CD4-positive, CD25-positive, alpha-beta regulatory T cell (primary cell): ENCODE measurements at regions not wholly inside any gene's neighbourhood (a gene's known extent, or its start where the extent isn't known, plus 50 kb on each side); places are given as distances from the start of the nearest gene placed in this dataset.

Source experiments
- ATAC-seq, 2 donors: fragments of 150-1000 bp; cut with Tn5 transposase; one replicate each; pipeline ENCODE4 v1.10.0; 2021; ENCODE audit warnings: low read depth in 2 of 2, moderate number of reproducible peaks in 2 of 2, moderate library complexity in 1 of 2
- DNase-seq, 3 donors: peaks; one replicate each; pipeline versions ENCODE4 v3.0.0 to v3.0.0-alpha.2; 2012 to 2022; ENCODE audit warnings: mixed read lengths in 1 of 3
- H3K27ac ChIP-seq: one replicate; pipeline ENCODE4 v1.7.0; 2013; ENCODE audit warnings: mild to moderate bottlenecking, low read length; ENCODE audit not compliant: insufficient read depth, poor library complexity, severe bottlenecking
- H3K27me3 ChIP-seq: one replicate; pipeline ENCODE4 v1.7.0; 2013; ENCODE audit warnings: low read length; ENCODE audit not compliant: control insufficient read depth, insufficient read depth
- H3K36me3 ChIP-seq: one replicate; pipeline ENCODE4 v1.7.0; 2013; ENCODE audit warnings: mild to moderate bottlenecking, low read length, moderate library complexity; ENCODE audit not compliant: control insufficient read depth, insufficient read depth
- H3K4me1 ChIP-seq: 2 replicates; pipeline ENCODE4 v1.7.0; 2013; ENCODE audit warnings: mild to moderate bottlenecking, low read length; ENCODE audit not compliant: insufficient read depth, control insufficient read depth, poor library complexity, severe bottlenecking
- H3K4me3 ChIP-seq: one replicate; pipeline ENCODE4 v1.7.0; 2013; ENCODE audit warnings: low read depth, mild to moderate bottlenecking, low read length, moderate library complexity
- H3K9me3 ChIP-seq, 2 experiments: 1 replicate in 1 of 2; 2 replicates in 1 of 2; pipeline ENCODE4 v1.7.0; 2013; ENCODE audit warnings: low read length in 2 of 2, mild to moderate bottlenecking in 1 of 2, moderate library complexity in 1 of 2; ENCODE audit not compliant: control insufficient read depth in 2 of 2
- H3K27ac Mint-ChIP-seq, 3 donors: one replicate each; pipeline ENCODE4 v1.8.0; 2020 to 2022; ENCODE audit warnings: mild to moderate bottlenecking in 3 of 3, mixed read lengths in 3 of 3, moderate library complexity in 2 of 3
- H3K27me3 Mint-ChIP-seq: one replicate; pipeline ENCODE4 v1.8.0; 2022; ENCODE audit warnings: mild to moderate bottlenecking, mixed read lengths
- H3K36me3 Mint-ChIP-seq: one replicate; pipeline ENCODE4 v1.8.0; 2020; ENCODE audit warnings: mixed read lengths
- H3K4me1 Mint-ChIP-seq, 4 donors: one replicate each; pipeline ENCODE4 v1.8.0; 2020 to 2022; ENCODE audit warnings: mixed read lengths in 4 of 4, mild to moderate bottlenecking in 1 of 4
- H3K4me3 Mint-ChIP-seq, 4 donors: one replicate each; pipeline ENCODE4 v1.8.0; 2020 to 2022; ENCODE audit warnings: mild to moderate bottlenecking in 4 of 4, mixed read lengths in 4 of 4, moderate library complexity in 3 of 4
- H3K9me3 Mint-ChIP-seq, 7 donors: one replicate each; pipeline ENCODE4 v1.8.0; 2020 to 2022; ENCODE audit warnings: mixed read lengths in 7 of 7, mild to moderate bottlenecking in 3 of 7, moderate library complexity in 2 of 7

GRCh38 chr11:70879601-70880285 is 372.6 kb downstream of the SHANK2 start:
- ATAC-seq (no peak), DNase-seq (no peak)
- H3K4me3 Mint-ChIP-seq, result no peak overlapping the region
- peaks cover 0 to 3% (median 0%) of the 10 kb centered on the region in 7 donors for H3K9me3 Mint-ChIP-seq
- no peaks in the 10 kb centered on the region for H3K27me3 Mint-ChIP-seq
- no peak overlapping the region for H3K4me3 ChIP-seq
- H3K27ac Mint-ChIP-seq, result no peak overlapping the region
- H3K4me1 Mint-ChIP-seq, result no peaks in the 10 kb centered on the region
- no peaks in the 10 kb centered on the region for H3K9me3 ChIP-seq
- no peaks in the 10 kb centered on the region for H3K36me3 Mint-ChIP-seq
- no peak overlapping the region for H3K27ac ChIP-seq
- H3K4me1 ChIP-seq, result no peaks in the 10 kb centered on the region
- no peaks in the 10 kb centered on the region for H3K36me3 ChIP-seq
- no peaks in the 10 kb centered on the region for H3K27me3 ChIP-seq

- Mint-ChIP-seq H3K9me3 (peaks cover 0 to 3% (median 0%) of the 10 kb centered on the region in 7 donors), H3K27ac (no peak overlapping the region), H3K36me3 (no peaks in the 10 kb centered on the region), H3K4me1 (no peaks in the 10 kb centered on the region), H3K27me3 (no peaks in the 10 kb centered on the region), H3K4me3 (no peak overlapping the region)
- no peaks in the 10 kb centered on the region for H3K4me1 ChIP-seq
- H3K27me3 ChIP-seq, result no peaks in the 10 kb centered on the region
- no peaks in the 10 kb centered on the region for H3K36me3 ChIP-seq
- ATAC-seq, result no peak
- no peaks in the 10 kb centered on the region for H3K9me3 ChIP-seq
- H3K27ac ChIP-seq, result no peak overlapping the region
- DNase-seq, result no peak
- no peak overlapping the region for H3K4me3 ChIP-seq
These were observed 372.0 kb downstream of the SHANK2 start for GRCh38 chr11:70880416-70880815.

- no peak overlapping the region for H3K27ac Mint-ChIP-seq
- no peaks in the 10 kb centered on the region for H3K36me3 ChIP-seq
- no peaks in the 10 kb centered on the region for H3K36me3 Mint-ChIP-seq
- no peak for DNase-seq
- H3K9me3 Mint-ChIP-seq, result peaks cover 0 to 3% (median 0%) of the 10 kb centered on the region in 7 donors
- no peaks in the 10 kb centered on the region for H3K27me3 ChIP-seq
- no peaks in the 10 kb centered on the region for H3K4me1 ChIP-seq
- no peak for ATAC-seq
- no peak overlapping the region for H3K27ac ChIP-seq
- H3K27me3 Mint-ChIP-seq, result no peaks in the 10 kb centered on the region
- no peak overlapping the region for H3K4me3 Mint-ChIP-seq
- no peaks in the 10 kb centered on the region for H3K9me3 ChIP-seq
- H3K4me3 ChIP-seq, result no peak overlapping the region
- H3K4me1 Mint-ChIP-seq, result no peaks in the 10 kb centered on the region
These were observed 370.2 kb downstream of the SHANK2 start for GRCh38 chr11:70881948-70882715.

GRCh38 chr11:70882716-70883085 is 369.7 kb downstream of the SHANK2 start:
- H3K27me3 ChIP-seq, result no peaks in the 10 kb centered on the region
- Mint-ChIP-seq H3K27me3 (no peaks in the 10 kb centered on the region), H3K36me3 (no peaks in the 10 kb centered on the region), H3K9me3 (peaks cover 0 to 3% (median 0%) of the 10 kb centered on the region in 7 donors), H3K4me3 (no peak overlapping the region), H3K4me1 (no peaks in the 10 kb centered on the region), H3K27ac (no peak overlapping the region)
- DNase-seq (no peak), ATAC-seq (no peak)
- H3K4me3 ChIP-seq, result no peak overlapping the region
- H3K27ac ChIP-seq, result no peak overlapping the region
- H3K4me1 ChIP-seq, result no peaks in the 10 kb centered on the region
- no peaks in the 10 kb centered on the region for H3K9me3 ChIP-seq
- H3K36me3 ChIP-seq, result no peaks in the 10 kb centered on the region

GRCh38 chr11:70883323-70883940 is 368.9 kb downstream of the SHANK2 start:
- Mint-ChIP-seq H3K36me3 (no peaks in the 10 kb centered on the region), H3K4me3 (no peak overlapping the region), H3K27ac (no peak overlapping the region), H3K27me3 (no peaks in the 10 kb centered on the region), H3K9me3 (peaks cover 0 to 3% (median 0%) of the 10 kb centered on the region in 7 donors), H3K4me1 (no peaks in the 10 kb centered on the region)
- H3K9me3 ChIP-seq, result no peaks in the 10 kb centered on the region
- no peak overlapping the region for H3K4me3 ChIP-seq
- H3K27ac ChIP-seq, result no peak overlapping the region
- DNase-seq, result no peak
- H3K27me3 ChIP-seq, result no peaks in the 10 kb centered on the region
- no peaks in the 10 kb centered on the region for H3K36me3 ChIP-seq
- no peaks in the 10 kb centered on the region for H3K4me1 ChIP-seq
- no peak for ATAC-seq

- H3K27me3 ChIP-seq, result no peaks in the 10 kb centered on the region
- Mint-ChIP-seq H3K36me3 (no peaks in the 10 kb centered on the region), H3K9me3 (peaks cover 0 to 3% (median 0%) of the 10 kb centered on the region in 7 donors), H3K4me3 (no peak overlapping the region), H3K27ac (no peak overlapping the region), H3K4me1 (no peaks in the 10 kb centered on the region), H3K27me3 (no peaks in the 10 kb centered on the region)
- H3K9me3 ChIP-seq, result no peaks in the 10 kb centered on the region
- H3K36me3 ChIP-seq, result no peaks in the 10 kb centered on the region
- no peak overlapping the region for H3K4me3 ChIP-seq
- DNase-seq (no peak), ATAC-seq (no peak)
- H3K4me1 ChIP-seq, result no peaks in the 10 kb centered on the region
- H3K27ac ChIP-seq, result no peak overlapping the region
These were observed 368.3 kb downstream of the SHANK2 start for GRCh38 chr11:70883973-70884623.

GRCh38 chr11:70885281-70886231 is 366.8 kb downstream of the SHANK2 start:
- peaks cover 0 to 3% (median 0%) of the 10 kb centered on the region in 7 donors for H3K9me3 Mint-ChIP-seq
- H3K4me1 Mint-ChIP-seq, result no peaks in the 10 kb centered on the region
- Histone ChIP-seq H3K4me1 (no peaks in the 10 kb centered on the region), H3K4me3 (no peak overlapping the region), H3K36me3 (no peaks in the 10 kb centered on the region), H3K9me3 (no peaks in the 10 kb centered on the region), H3K27ac (no peak overlapping the region), H3K27me3 (no peaks in the 10 kb centered on the region)
- no peaks in the 10 kb centered on the region for H3K36me3 Mint-ChIP-seq
- H3K27ac Mint-ChIP-seq, result no peak overlapping the region
- no peak for ATAC-seq
- H3K27me3 Mint-ChIP-seq, result no peaks in the 10 kb centered on the region
- no peak for DNase-seq
- H3K4me3 Mint-ChIP-seq, result no peak overlapping the region
